ENCODE measurements at regions not wholly inside any gene's neighbourhood (a gene's known extent, or its start where the extent isn't known, plus 50 kb on each side); places are given as distances from the start of the nearest gene placed in this dataset.
"Not testable (repeated sequence)": the region's sequence is repeated elsewhere in the genome, so short reads cannot be mapped to it uniquely, and the experiment has no call there.

GRCh38 chr16:9603316-9603715 lies 511.9 kb downstream of the HAPSTR1 start:
- in situ Hi-C loops (cut with HindIII; ENCODE audit: low sequenced_read_pairs) = no loop called here

- in situ Hi-C loops (cut with HindIII; ENCODE audit: low sequenced_read_pairs) = no loop called here
Observed at GRCh38 chr16:9607515-9608230, 516.2 kb downstream of the HAPSTR1 start.

GRCh38 chr16:9610727-9611126 lies 519.3 kb downstream of the HAPSTR1 start:
- in situ Hi-C loops (cut with HindIII; ENCODE audit: low sequenced_read_pairs) = no loop called here

- in situ Hi-C loops (cut with HindIII; ENCODE audit: low sequenced_read_pairs) = no loop called here
Observed at GRCh38 chr16:9612267-9612666, 520.8 kb downstream of the HAPSTR1 start.

GRCh38 chr16:9614389-9614788 lies 522.9 kb downstream of the HAPSTR1 start:
- in situ Hi-C loops (cut with HindIII; ENCODE audit: low sequenced_read_pairs) = no loop called here

- in situ Hi-C loops (cut with HindIII; ENCODE audit: low sequenced_read_pairs) = no loop called here
Observed at GRCh38 chr16:9622268-9622667, 530.8 kb downstream of the HAPSTR1 start.

GRCh38 chr16:9625122-9625521 lies 533.7 kb downstream of the HAPSTR1 start:
- in situ Hi-C loops (cut with HindIII; ENCODE audit: low sequenced_read_pairs) = no loop called here

GRCh38 chr16:9627427-9627826 lies 536.0 kb downstream of the HAPSTR1 start:
- in situ Hi-C loops (cut with HindIII; ENCODE audit: low sequenced_read_pairs) = no loop called here

GRCh38 chr16:9630119-9630518 lies 538.7 kb downstream of the HAPSTR1 start:
- in situ Hi-C loops (cut with HindIII; ENCODE audit: low sequenced_read_pairs) = no loop called here

GRCh38 chr16:9630985-9631384 lies 539.5 kb downstream of the HAPSTR1 start:
- in situ Hi-C loops (cut with HindIII; ENCODE audit: low sequenced_read_pairs) = no loop called here

- in situ Hi-C loops (cut with HindIII; ENCODE audit: low sequenced_read_pairs) = no loop called here
Observed at GRCh38 chr16:9633844-9634243, 542.4 kb downstream of the HAPSTR1 start.

GRCh38 chr16:9635150-9635720 lies 543.8 kb downstream of the HAPSTR1 start:
- in situ Hi-C loops (cut with HindIII; ENCODE audit: low sequenced_read_pairs) = not testable (repeated sequence)

GRCh38 chr16:9644258-9644657 lies 538.0 kb downstream of the GRIN2A start:
- in situ Hi-C loops (cut with HindIII; ENCODE audit: low sequenced_read_pairs) = no loop called here

- in situ Hi-C loops (cut with HindIII; ENCODE audit: low sequenced_read_pairs) = no loop called here
Observed at GRCh38 chr16:9645911-9646310, 536.3 kb downstream of the GRIN2A start.

- in situ Hi-C loops (cut with HindIII; ENCODE audit: low sequenced_read_pairs) = no loop called here
Observed at GRCh38 chr16:9647981-9648701, 534.1 kb downstream of the GRIN2A start.

- in situ Hi-C loops (cut with HindIII; ENCODE audit: low sequenced_read_pairs) = no loop called here
Observed at GRCh38 chr16:9650284-9650683, 531.9 kb downstream of the GRIN2A start.

GRCh38 chr16:9655051-9655450 lies 527.2 kb downstream of the GRIN2A start:
- in situ Hi-C loops (cut with HindIII; ENCODE audit: low sequenced_read_pairs) = no loop called here

- in situ Hi-C loops (cut with HindIII; ENCODE audit: low sequenced_read_pairs) = no loop called here
Observed at GRCh38 chr16:9657641-9658040, 524.6 kb downstream of the GRIN2A start.

GRCh38 chr16:9658164-9658563 lies 524.1 kb downstream of the GRIN2A start:
- in situ Hi-C loops (cut with HindIII; ENCODE audit: low sequenced_read_pairs) = no loop called here

- in situ Hi-C loops (cut with HindIII; ENCODE audit: low sequenced_read_pairs) = no loop called here
Observed at GRCh38 chr16:9658586-9658985, 523.6 kb downstream of the GRIN2A start.

- in situ Hi-C loops (cut with HindIII; ENCODE audit: low sequenced_read_pairs) = no loop called here
Observed at GRCh38 chr16:9660898-9661297, 521.3 kb downstream of the GRIN2A start.

All from DLD1 (cell line).